ENCODE measurements at regions not wholly inside any gene's neighbourhood (a gene's known extent, or its start where the extent isn't known, plus 50 kb on each side); places are given as distances from the start of the nearest gene placed in this dataset.

GRCh38 chr5:4700069-4700468 lies 440.1 kb upstream of the ADAMTS16 start:
- DNase-seq (ENCODE audit: low spot score in 2 of 2): peak; percentile 80 to 92
- TF ChIP-seq POLR2A (IDR thresholded peaks at IDR 0.05) (no peak), CTCF (IDR thresholded peaks at IDR 0.05) (no peak)
- 10 to 17% methylated on average over 7 of the region's 7 CpGs for WGBS, 2 donors
- intact Hi-C loops (cut with DNase I; ENCODE audit: low total_unique reads): no loop called here
- H3K4me3 ChIP-seq (ENCODE audit: low read depth, poor library complexity, severe bottlenecking): no peak overlapping the region

DNA sequence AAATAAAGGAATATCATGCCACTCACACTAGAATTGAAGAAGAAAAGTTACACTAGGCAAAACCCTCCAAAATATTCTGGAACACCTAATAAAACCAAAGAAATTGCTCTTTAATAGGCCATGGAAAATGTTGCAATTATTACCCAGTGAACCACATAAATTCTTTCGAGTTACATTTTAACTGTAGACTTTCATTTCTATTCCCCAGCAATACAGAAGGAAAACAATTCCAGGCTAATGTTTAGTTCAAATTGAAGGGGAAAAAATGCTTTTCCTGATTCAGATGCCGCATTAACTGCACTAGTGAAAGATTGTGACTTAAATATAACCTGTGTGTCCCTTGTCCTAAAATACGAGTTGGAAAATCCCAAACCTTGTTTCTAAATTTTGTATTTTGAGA lies 439.3 kb upstream of the ADAMTS16 start:
- DNase-seq (ENCODE audit: low spot score in 2 of 2): no peak
- 54 to 69% methylated on average over 3 of the region's 3 CpGs for WGBS, 2 donors
- H3K4me3 ChIP-seq (ENCODE audit: low read depth, poor library complexity, severe bottlenecking): no peak overlapping the region

DNA sequence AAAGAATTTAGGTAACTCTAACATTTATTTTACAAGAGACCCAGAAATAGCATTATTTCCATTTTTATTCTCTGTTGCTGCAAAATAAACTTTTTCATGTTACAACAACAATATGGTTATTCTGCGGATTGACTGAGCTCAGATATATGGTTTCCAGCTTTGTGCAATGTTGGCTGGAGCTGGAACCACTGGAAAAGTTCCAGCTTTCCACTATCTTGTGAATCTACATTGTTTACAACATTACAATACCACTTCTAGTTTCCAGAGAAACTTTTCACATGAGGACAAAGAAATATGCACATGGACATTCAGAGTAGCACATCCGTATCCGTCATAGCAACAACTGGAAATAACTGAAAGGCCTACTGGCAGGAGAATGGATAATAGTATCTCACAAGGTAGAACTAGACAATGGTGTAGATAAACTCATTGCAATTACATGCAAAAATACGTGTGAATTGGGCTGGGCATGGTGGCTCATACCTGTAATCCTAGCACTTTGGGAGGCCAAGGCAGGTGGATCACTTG lies 436.1 kb upstream of the ADAMTS16 start:
- DNase-seq (ENCODE audit: low spot score in 2 of 2): no peak
- TF ChIP-seq CTCF (IDR thresholded peaks at IDR 0.05) (no peak), POLR2A (IDR thresholded peaks at IDR 0.05) (no peak)
- WGBS, 2 donors: 87 to 90% methylated on average over 4 of the region's 4 CpGs
- intact Hi-C loops (cut with DNase I; ENCODE audit: low total_unique reads): no loop called here
- H3K4me3 ChIP-seq (ENCODE audit: low read depth, poor library complexity, severe bottlenecking): no peak overlapping the region

More for the DNA sequence above, 439.3 kb upstream of the ADAMTS16 start:
- intact Hi-C loops (cut with DNase I; ENCODE audit: low total_unique reads): no loop called here
- no peak for TF ChIP-seq CTCF (IDR thresholded peaks at IDR 0.05)
- no peak for TF ChIP-seq POLR2A (IDR thresholded peaks at IDR 0.05)

DNA sequence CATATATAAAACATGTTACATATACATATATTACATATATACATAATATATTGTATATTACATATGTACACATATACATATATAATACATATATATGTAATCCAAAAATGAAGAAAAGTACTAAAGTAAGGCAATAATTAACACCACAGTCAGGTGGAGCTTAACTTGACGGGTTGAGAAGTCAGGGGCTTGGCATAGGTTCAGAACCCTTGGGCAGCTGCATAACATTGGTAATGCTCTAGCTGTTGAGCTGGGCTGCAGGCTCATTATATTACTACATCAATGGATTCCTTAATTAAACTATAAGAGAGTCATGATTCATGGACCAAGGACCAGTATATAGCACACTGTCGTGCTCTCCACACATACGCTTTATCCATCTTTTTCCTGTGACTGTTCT lies 435.2 kb upstream of the ADAMTS16 start:
- 86 to 90% methylated on average over 3 of the region's 3 CpGs for WGBS, 2 donors
- DNase-seq (ENCODE audit: low spot score in 2 of 2): no peak
- TF ChIP-seq CTCF (IDR thresholded peaks at IDR 0.05) (no peak), POLR2A (IDR thresholded peaks at IDR 0.05) (no peak)
- no peak overlapping the region for H3K4me3 ChIP-seq (ENCODE audit: low read depth, poor library complexity, severe bottlenecking)
- intact Hi-C loops (cut with DNase I; ENCODE audit: low total_unique reads): no loop called here

- intact Hi-C loops (cut with DNase I; ENCODE audit: low total_unique reads): no loop called here
- no peak overlapping the region for H3K4me3 ChIP-seq (ENCODE audit: low read depth, poor library complexity, severe bottlenecking)
- DNase-seq (ENCODE audit: low spot score in 2 of 2): no peak
- TF ChIP-seq CTCF (IDR thresholded peaks at IDR 0.05) (no peak), POLR2A (IDR thresholded peaks at IDR 0.05) (no peak)
- WGBS, 2 donors: 39 to 40% methylated on average over 4 of the region's 4 CpGs
These were observed 423.3 kb upstream of the ADAMTS16 start for GRCh38 chr5:4716781-4717180.

- WGBS, 2 donors: 44 to 54% methylated on average over 1 of the region's 1 CpG
- no peak for DNase-seq (ENCODE audit: low spot score in 2 of 2)
- no peak overlapping the region for H3K4me3 ChIP-seq (ENCODE audit: low read depth, poor library complexity, severe bottlenecking)
- no peak for TF ChIP-seq POLR2A (IDR thresholded peaks at IDR 0.05)
- no peak for TF ChIP-seq CTCF (IDR thresholded peaks at IDR 0.05)
- intact Hi-C loops (cut with DNase I; ENCODE audit: low total_unique reads): no loop called here
These were observed 422.7 kb upstream of the ADAMTS16 start for GRCh38 chr5:4717446-4717845.
